ENCODE measurements at regions not wholly inside any gene's neighbourhood (a gene's known extent, or its start where the extent isn't known, plus 50 kb on each side); places are given as distances from the start of the nearest gene placed in this dataset.

DNA sequence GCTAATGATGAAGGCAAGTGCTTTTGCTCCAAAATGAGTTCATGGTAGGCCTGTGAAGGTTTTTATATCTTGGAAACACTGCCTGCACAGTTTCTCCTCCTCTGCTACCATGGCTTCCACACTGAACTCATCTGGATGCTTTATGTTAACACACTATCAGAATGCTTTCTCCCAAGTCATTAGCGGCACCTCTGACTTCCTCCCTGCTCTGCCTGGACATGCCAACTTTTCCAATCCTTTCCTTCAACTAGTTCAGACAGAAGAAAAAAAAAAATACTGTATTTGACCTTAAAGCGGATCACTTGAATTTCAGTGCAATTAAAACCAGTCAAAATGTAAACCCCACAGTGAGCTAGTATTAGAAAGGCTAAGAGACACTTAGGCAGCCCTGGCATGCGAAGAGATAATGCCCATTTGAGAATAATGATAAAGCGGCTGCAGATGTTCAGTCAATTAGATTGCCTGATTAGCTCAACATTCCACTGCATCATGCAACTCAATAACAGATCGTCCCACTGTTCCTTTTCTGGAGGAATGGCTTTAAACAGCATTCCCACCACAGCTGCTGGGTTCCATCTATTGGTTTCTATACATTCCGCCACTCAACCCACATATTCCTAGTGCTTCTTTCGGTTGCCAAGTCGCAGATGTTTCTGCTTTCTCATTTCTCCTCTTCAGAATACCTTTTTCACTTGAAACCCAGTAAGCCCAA lies 51.7 kb downstream of the CNTN3 start:
- TF ChIP-seq, protein P1, sequence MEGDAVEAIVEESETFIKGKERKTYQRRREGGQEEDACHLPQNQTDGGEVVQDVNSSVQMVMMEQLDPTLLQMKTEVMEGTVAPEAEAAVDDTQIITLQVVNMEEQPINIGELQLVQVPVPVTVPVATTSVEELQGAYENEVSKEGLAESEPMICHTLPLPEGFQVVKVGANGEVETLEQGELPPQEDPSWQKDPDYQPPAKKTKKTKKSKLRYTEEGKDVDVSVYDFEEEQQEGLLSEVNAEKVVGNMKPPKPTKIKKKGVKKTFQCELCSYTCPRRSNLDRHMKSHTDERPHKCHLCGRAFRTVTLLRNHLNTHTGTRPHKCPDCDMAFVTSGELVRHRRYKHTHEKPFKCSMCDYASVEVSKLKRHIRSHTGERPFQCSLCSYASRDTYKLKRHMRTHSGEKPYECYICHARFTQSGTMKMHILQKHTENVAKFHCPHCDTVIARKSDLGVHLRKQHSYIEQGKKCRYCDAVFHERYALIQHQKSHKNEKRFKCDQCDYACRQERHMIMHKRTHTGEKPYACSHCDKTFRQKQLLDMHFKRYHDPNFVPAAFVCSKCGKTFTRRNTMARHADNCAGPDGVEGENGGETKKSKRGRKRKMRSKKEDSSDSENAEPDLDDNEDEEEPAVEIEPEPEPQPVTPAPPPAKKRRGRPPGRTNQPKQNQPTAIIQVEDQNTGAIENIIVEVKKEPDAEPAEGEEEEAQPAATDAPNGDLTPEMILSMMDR (IDR thresholded peaks at IDR 0.05; ENCODE audit: low read length): no peak
- TF ChIP-seq EZH2 (IDR thresholded peaks at IDR 0.05; ENCODE audit: borderline replicate concordance, low read length): no peak
